Muscle layer of colon (tissue), 2 donors: ENCODE measurements at regions not wholly inside any gene's neighbourhood (a gene's known extent, or its start where the extent isn't known, plus 50 kb on each side); places are given as distances from the start of the nearest gene placed in this dataset.

Experiments
- H3K27ac ChIP-seq: one replicate; pipeline ENCODE4 v1.7.0; 2013; ENCODE audit warnings: low read depth, mild to moderate bottlenecking, low read length, moderate library complexity
- H3K27me3 ChIP-seq, 2 donors: one replicate each; pipeline ENCODE4 v1.7.0; 2013; ENCODE audit warnings: low read length in 2 of 2, mild to moderate bottlenecking in 2 of 2; ENCODE audit not compliant: insufficient read depth in 2 of 2, control insufficient read depth in 1 of 2
- H3K36me3 ChIP-seq: one replicate; pipeline ENCODE4 v1.7.0; 2013; ENCODE audit warnings: mild to moderate bottlenecking, low read length; ENCODE audit not compliant: insufficient read depth
- H3K4me1 ChIP-seq: one replicate; pipeline ENCODE4 v1.7.0; 2013; ENCODE audit warnings: mild to moderate bottlenecking, low read length; ENCODE audit not compliant: insufficient read depth
- H3K4me3 ChIP-seq, 2 donors: one replicate each; pipeline ENCODE4 v1.7.0; 2013; ENCODE audit warnings: low read length in 2 of 2, low read depth in 1 of 2, mild to moderate bottlenecking in 1 of 2, moderate library complexity in 1 of 2
- H3K9ac ChIP-seq: one replicate; pipeline ENCODE4 v1.7.0; 2013; ENCODE audit warnings: low read length
- H3K9me3 ChIP-seq: one replicate; pipeline ENCODE4 v1.7.0; 2013; ENCODE audit warnings: mild to moderate bottlenecking, low read length
- donor health status: abdominal sarcoma.
- donor health status: Adenocarcinoma of cecum.

DNA sequence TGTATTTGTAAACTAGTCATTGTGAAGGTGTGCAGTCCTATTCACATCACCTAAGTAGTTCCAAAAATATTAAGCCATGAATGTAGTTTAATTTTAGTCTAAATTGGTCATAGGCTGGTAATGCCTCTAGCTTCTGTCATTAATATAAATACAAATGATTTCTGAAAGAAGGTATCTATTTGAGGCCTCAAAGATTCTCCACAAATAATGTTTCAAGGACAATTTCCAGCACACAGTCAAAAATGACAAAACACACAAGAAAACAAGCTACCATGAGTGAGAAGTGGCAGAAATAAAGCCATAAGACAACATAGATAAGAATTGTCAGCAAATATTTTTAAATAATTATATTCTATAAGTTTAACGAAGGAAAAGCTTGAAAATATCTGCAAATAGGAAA, 66.7 kb upstream of the PDK4 start:
- no peak overlapping the region for H3K27ac ChIP-seq
- no peaks in the 10 kb centered on the region for H3K9me3 ChIP-seq
- H3K27me3 ChIP-seq: no peaks in the 10 kb centered on the region
- H3K4me3 ChIP-seq: no peak overlapping the region
- no peaks in the 10 kb centered on the region for H3K36me3 ChIP-seq
- H3K4me1 ChIP-seq: no peaks in the 10 kb centered on the region
- H3K9ac ChIP-seq: no peak overlapping the region

DNA sequence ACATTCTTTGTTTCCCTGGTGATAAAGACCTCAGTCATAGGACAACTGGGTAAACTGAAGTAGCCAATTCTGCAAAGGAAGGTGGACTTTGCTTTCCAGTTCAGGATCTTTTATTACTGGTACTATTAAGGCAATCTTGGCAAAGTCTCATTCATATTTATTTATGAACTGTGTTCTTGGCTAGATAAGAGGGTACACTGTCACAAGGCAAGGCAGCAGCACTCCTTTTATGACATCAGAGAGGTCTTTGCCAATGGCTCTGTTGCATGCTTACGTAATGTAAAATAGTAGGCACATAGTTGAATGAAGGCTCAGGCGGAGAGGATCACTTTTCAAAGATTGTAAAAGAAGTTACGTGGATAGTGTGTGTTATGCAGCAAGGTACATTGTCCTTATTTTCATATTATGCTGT, 63.7 kb upstream of the PDK4 start:
- Histone ChIP-seq H3K9ac (no peak overlapping the region), H3K27ac (no peak overlapping the region), H3K27me3 (no peaks in the 10 kb centered on the region), H3K4me3 (no peak overlapping the region), H3K4me1 (no peaks in the 10 kb centered on the region), H3K9me3 (no peaks in the 10 kb centered on the region), H3K36me3 (no peaks in the 10 kb centered on the region)

- Histone ChIP-seq H3K9me3 (no peaks in the 10 kb centered on the region), H3K27me3 (no peaks in the 10 kb centered on the region), H3K4me1 (no peaks in the 10 kb centered on the region), H3K27ac (no peak overlapping the region), H3K9ac (no peak overlapping the region), H3K36me3 (no peaks in the 10 kb centered on the region), H3K4me3 (no peak overlapping the region)
Measured at GRCh38 chr7:95658676-95659075, 62.4 kb upstream of the PDK4 start.

- Histone ChIP-seq H3K9me3 (no peaks in the 10 kb centered on the region), H3K36me3 (no peaks in the 10 kb centered on the region), H3K27ac (no peak overlapping the region), H3K4me1 (peaks cover 10% of the 10 kb centered on the region), H3K4me3 (no peak overlapping the region), H3K9ac (no peak overlapping the region), H3K27me3 (no peaks in the 10 kb centered on the region)
Measured at GRCh38 chr7:95649546-95649945, 53.2 kb upstream of the PDK4 start.

DNA sequence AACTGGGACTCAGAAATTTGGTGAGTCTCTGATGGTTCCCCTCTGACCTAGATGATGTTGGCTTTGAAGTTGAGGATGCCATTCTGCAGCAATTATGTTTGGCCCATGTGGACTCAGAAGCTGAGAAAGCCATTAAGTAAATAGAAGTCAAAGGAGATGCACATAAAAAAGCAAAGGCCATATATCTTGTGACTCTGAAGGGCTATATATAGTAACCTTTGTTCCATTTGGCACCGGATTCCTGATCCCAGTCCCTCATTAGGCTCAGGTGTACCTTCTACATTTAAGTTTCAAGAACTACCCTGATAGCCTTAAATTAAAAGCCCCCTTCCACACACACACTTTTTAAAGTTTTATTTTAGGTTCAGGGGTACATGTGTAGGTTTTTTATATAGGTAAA, 50.0 kb upstream of the PDK4 start:
- H3K27ac ChIP-seq: no peak overlapping the region
- H3K4me3 ChIP-seq: no peak overlapping the region

More for the DNA sequence above, 50.0 kb upstream of the PDK4 start:
- Histone ChIP-seq H3K27me3 (no peaks in the 10 kb centered on the region), H3K9me3 (no peaks in the 10 kb centered on the region), H3K9ac (no peak overlapping the region), H3K36me3 (no peaks in the 10 kb centered on the region), H3K4me1 (peaks cover 10% of the 10 kb centered on the region)
